ENCODE measurements at regions not wholly inside any gene's neighbourhood (a gene's known extent, or its start where the extent isn't known, plus 50 kb on each side); places are given as distances from the start of the nearest gene placed in this dataset.

DNA sequence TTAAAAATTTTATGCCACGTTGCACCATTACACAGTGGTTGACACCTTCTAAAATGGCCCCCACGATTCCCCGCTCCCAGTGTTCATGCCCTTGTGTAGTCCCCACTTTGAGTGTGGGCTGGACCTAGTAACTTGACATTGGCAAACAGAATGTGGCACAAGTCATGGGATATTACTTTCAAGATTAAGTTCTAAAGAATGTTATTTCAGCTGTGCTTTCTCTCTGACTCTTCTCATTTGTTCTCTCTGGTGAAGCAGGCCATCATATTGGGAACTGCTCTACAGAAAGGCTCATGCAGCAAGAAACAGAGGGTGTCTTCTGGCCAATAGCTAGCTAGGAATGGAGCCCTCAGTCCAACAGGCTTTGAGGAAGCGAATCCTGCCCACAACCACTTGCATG is 67.1 kb downstream of the ATXN3L start:
- TF ChIP-seq, protein P1, sequence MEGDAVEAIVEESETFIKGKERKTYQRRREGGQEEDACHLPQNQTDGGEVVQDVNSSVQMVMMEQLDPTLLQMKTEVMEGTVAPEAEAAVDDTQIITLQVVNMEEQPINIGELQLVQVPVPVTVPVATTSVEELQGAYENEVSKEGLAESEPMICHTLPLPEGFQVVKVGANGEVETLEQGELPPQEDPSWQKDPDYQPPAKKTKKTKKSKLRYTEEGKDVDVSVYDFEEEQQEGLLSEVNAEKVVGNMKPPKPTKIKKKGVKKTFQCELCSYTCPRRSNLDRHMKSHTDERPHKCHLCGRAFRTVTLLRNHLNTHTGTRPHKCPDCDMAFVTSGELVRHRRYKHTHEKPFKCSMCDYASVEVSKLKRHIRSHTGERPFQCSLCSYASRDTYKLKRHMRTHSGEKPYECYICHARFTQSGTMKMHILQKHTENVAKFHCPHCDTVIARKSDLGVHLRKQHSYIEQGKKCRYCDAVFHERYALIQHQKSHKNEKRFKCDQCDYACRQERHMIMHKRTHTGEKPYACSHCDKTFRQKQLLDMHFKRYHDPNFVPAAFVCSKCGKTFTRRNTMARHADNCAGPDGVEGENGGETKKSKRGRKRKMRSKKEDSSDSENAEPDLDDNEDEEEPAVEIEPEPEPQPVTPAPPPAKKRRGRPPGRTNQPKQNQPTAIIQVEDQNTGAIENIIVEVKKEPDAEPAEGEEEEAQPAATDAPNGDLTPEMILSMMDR (IDR thresholded peaks at IDR 0.05; ENCODE audit: low read depth, low read length) = no peak
- TF ChIP-seq EZH2phosphoT487 (IDR thresholded peaks at IDR 0.05; ENCODE audit: low read depth) = no peak
